Right kidney (tissue), 1 donor: ENCODE measurements at regions not wholly inside any gene's neighbourhood (a gene's known extent, or its start where the extent isn't known, plus 50 kb on each side); places are given as distances from the start of the nearest gene placed in this dataset.

Experiments used
- DNase-seq: peaks from one replicate; pipeline ENCODE4 v3.0.0-alpha.2; 2016

DNA sequence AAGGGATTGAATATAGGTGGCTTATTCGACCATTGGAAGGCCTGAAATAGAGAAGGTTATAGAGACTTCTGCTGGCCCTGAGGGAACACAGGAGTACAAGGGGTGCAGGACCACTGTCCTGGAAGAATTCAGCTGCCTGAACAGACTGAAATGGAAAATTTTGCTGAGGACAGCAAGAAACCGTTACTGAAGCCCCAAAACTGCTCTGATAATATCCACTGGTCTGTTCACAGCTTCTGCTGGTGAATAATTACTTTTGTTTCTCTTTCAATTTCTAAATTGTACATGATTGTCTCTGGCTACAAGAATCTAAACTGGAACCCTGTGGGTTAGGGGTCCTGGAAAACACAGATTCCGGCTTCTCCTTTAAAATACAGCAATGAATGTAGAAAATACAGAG lies 218.5 kb upstream of the CDH12 start:
- no peak for DNase-seq

- no peak for DNase-seq
Observed at GRCh38 chr5:23064710-23065109, 211.6 kb upstream of the CDH12 start.

GRCh38 chr5:23053846-23054245 lies 200.7 kb upstream of the CDH12 start:
- DNase-seq = no peak

GRCh38 chr5:23042226-23042625 lies 189.1 kb upstream of the CDH12 start:
- DNase-seq = no peak

GRCh38 chr5:23035555-23036090 lies 182.5 kb upstream of the CDH12 start:
- DNase-seq = no peak

DNA sequence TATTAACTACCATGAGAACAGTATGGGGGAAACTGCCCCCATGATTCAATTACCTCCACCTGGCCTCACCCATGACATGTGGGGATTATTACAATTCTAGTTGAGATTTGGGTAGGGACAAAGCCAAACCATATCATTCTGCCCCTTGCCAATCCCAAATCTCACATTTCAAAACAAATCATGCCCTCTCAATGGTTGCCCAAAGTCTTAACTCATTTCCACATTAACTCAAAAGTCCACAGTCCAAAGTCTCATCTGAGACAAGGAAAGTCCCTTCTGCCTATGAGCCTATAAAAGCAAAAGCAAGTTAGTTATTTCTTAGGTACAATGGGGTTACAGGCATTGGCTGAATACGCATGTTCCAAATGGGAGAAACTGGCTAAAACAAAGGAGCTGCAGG lies 180.7 kb upstream of the CDH12 start:
- DNase-seq = no peak

GRCh38 chr5:23029290-23029689 lies 176.1 kb upstream of the CDH12 start:
- DNase-seq = no peak

GRCh38 chr5:23028445-23029021 lies 175.4 kb upstream of the CDH12 start:
- no peak for DNase-seq

GRCh38 chr5:23027830-23028229 lies 174.7 kb upstream of the CDH12 start:
- no peak for DNase-seq

- no peak for DNase-seq
Observed at GRCh38 chr5:23027331-23027730, 174.2 kb upstream of the CDH12 start.

DNA sequence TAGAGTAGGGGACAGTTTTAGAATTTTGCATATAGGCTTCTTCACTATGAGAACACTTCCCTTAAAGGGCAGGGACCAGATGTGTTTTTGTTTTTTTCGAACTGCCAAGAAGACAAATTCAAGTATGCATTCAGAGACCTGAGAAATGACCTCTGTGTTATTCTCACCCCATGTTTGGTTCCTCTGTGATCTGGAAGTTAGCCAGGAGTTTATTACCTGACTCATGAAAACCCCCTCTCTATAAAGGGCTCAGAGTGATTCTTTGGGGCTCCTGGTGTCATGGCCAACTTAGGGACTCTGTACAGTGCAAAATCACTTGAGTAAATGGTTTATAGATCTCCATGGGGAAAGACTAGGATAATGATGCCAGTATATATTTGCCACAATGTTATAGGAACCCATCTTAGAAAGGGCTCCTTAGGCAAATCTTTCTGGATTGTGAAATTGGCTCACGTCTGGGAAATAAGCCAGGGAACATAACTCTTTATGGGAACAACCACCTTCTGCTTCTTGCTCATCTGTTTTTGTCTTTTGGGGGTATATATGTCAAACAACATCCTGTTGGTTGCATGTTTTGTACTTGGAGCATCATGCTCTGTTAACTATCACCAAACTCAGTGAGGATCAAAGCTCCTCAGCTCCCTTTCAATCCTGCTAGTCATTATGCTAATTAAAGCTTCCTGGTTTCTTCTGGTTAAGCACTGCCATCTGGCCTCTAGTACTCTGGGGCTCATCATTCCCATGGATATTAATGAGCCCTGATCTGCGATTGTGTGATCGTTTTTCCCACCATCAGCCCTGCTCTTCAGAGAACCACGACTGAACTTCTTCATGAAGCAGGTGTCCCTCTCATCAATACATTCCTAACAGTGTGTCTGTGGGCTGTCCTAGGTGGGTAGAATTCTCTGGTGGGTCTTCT lies 173.4 kb upstream of the CDH12 start:
- no peak for DNase-seq

DNA sequence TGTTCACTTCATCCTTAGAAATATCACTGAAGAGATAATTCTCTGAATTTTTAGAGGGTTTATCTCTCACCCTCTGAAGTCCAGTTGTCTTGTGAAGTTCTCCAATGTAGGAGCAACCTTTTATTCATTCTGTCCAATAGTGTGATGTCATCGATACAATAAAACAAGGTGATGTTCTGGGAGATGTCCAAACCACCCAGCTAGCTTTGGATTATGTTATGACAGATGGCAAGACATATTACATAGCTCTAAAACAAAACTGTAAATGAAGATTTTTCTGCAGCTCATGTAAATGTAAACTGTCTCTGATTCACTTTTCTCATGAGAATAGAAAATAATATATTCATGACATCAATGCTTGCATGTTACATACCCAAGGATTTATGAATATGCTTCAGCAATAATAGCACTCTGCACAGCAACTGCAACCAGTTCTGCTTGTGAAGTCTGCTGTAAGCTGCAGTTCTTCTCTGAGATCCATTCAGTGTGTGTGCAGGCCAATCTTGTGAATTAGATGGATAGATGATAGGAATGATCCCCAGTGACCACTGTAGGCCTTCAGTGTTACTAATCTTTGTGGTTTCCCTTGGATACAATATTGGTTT lies 172.6 kb upstream of the CDH12 start:
- no peak for DNase-seq

DNA sequence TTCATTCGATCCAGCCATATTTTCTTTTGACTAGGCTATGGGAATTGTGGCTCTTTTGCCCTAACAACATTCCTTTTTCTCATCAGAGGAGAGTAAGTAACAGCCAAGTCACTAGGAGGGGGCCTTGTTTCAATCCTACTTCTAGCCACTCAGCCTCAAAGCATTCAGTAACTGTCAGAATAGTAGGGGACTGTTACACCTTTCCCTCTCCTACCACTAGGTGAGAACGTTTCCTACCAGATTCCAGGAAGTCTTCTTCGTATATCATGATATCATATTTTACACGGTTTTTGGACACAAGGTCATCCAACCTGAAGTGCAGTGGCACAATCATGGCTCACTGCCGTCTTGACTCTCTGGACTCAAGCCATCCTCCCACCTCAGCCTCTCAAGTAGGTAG lies 171.3 kb upstream of the CDH12 start:
- DNase-seq = no peak

DNA sequence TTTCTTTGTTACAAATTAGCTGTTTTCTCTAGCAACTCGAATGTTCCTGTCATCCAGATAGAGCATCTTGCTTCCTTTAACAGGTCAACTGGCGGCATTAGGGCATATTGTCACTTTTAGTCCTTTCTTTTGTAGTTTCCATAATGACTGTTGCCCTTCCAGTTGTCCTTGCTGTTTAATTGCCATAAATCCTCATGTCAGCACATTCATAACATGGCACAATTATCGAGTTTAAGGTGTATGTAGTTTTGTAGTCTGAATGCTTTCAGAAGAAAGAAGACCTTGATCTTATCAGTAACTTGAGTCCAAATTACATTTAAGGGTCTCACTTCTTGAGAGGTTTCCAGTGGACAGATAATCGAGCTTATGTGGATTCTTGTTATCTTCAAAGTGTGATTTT lies 161.7 kb upstream of the CDH12 start:
- DNase-seq = no peak

GRCh38 chr5:23014266-23014665 lies 161.1 kb upstream of the CDH12 start:
- DNase-seq = no peak

DNA sequence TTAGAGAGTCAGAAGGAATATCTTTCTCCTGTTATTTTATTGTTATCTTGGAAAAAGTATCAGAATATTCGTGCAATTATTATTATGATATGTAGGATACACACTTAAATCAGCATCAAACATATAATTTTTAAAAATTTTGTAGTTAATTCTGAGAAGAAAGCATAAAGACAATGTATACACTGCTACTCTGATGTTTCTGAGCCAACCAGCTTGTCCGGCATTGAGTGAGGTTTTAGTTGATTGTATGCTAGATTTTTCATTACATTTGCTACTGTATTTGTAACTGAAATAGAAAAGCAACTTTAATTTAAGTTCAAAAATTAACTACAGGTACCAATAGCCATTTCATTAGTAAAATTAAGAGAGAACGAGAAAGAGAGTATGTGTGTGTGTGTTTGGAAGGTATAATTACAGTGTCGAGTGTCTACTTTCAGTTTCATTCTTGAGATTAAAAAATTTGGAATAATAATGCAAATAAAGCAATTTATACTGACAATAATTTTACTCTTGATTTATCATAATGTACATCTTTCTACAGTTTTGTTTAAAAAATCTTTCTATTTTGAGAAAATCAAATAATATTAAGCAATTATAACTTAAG lies 160.4 kb upstream of the CDH12 start:
- no peak for DNase-seq

GRCh38 chr5:23012842-23013241 lies 159.7 kb upstream of the CDH12 start:
- no peak for DNase-seq

GRCh38 chr5:23007762-23008161 lies 154.6 kb upstream of the CDH12 start:
- DNase-seq = no peak

- no peak for DNase-seq
Observed at GRCh38 chr5:23007236-23007635, 154.1 kb upstream of the CDH12 start.

- no peak for DNase-seq
Observed at GRCh38 chr5:23001120-23001519, 148.0 kb upstream of the CDH12 start.

GRCh38 chr5:22998774-22999173 lies 145.6 kb upstream of the CDH12 start:
- no peak for DNase-seq

- no peak for DNase-seq
Observed at GRCh38 chr5:22998362-22998761, 145.2 kb upstream of the CDH12 start.

DNA sequence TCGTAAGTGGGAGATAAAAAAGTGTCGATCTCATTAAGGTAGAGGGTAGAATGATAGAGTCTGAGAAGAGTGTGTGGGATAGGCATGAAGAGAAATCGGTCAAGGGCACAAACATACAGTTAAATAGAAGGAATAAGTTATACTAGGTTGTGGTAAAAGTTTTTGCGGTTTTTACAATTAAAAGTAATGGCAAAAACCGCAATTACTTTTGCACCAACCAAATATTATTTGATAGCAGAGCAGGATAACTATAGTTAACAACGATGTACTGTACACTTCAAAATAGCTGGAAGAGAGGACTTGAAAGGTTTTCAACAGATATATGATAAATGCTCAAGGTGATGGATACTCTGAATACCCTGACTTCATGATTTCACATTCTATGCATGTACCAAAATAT lies 135.8 kb upstream of the CDH12 start:
- no peak for DNase-seq
